ENCODE measurements at regions not wholly inside any gene's neighbourhood (a gene's known extent, or its start where the extent isn't known, plus 50 kb on each side); places are given as distances from the start of the nearest gene placed in this dataset.

- DNase-seq, result peak in 1 of 2 experiments; percentile 50
- TF ChIP-seq GATA1 (IDR thresholded peaks at IDR 0.05; ENCODE audit: low read depth, low read length), result no peak
- TF ChIP-seq POLR2A (IDR thresholded peaks at IDR 0.05; ENCODE audit: low read length), result no peak
Observed at GRCh38 chr2:144333143-144333555, 186.8 kb downstream of the ZEB2 start.

GRCh38 chr2:144332356-144333142 lies 187.4 kb downstream of the ZEB2 start:
- TF ChIP-seq GATA1 (IDR thresholded peaks at IDR 0.05; ENCODE audit: low read depth, low read length) (no peak), POLR2A (IDR thresholded peaks at IDR 0.05; ENCODE audit: low read length) (peak; percentile 68)
- DNase-seq, result peak; percentile 95 to 97

- DNase-seq, result peak in 1 of 2 experiments; percentile 94
- no peak for TF ChIP-seq GATA1 (IDR thresholded peaks at IDR 0.05; ENCODE audit: low read depth, low read length)
- TF ChIP-seq POLR2A (IDR thresholded peaks at IDR 0.05; ENCODE audit: low read length), result peak; percentile 59
Observed at GRCh38 chr2:144331674-144332355, 188.1 kb downstream of the ZEB2 start.

- DNase-seq, result peak; percentile 63 to 74
- TF ChIP-seq POLR2A (IDR thresholded peaks at IDR 0.05; ENCODE audit: low read length), result peak; percentile 40
- no peak for TF ChIP-seq GATA1 (IDR thresholded peaks at IDR 0.05; ENCODE audit: low read depth, low read length)
Observed at GRCh38 chr2:144330951-144331673, 188.8 kb downstream of the ZEB2 start.

GRCh38 chr2:144329472-144329871 lies 190.4 kb downstream of the ZEB2 start:
- DNase-seq, result peak in 1 of 2 experiments; percentile 41
- no peak for TF ChIP-seq POLR2A (IDR thresholded peaks at IDR 0.05; ENCODE audit: low read length)
- TF ChIP-seq GATA1 (IDR thresholded peaks at IDR 0.05; ENCODE audit: low read depth, low read length), result no peak

- DNase-seq, result no peak
- TF ChIP-seq GATA1 (IDR thresholded peaks at IDR 0.05; ENCODE audit: low read depth, low read length) (no peak), POLR2A (IDR thresholded peaks at IDR 0.05; ENCODE audit: low read length) (no peak)
Observed at GRCh38 chr2:144328938-144329337, 191.0 kb downstream of the ZEB2 start.

GRCh38 chr2:144326825-144327224 lies 193.1 kb downstream of the ZEB2 start:
- no peak for TF ChIP-seq POLR2A (IDR thresholded peaks at IDR 0.05; ENCODE audit: low read length)
- TF ChIP-seq GATA1 (IDR thresholded peaks at IDR 0.05; ENCODE audit: low read depth, low read length), result no peak
- DNase-seq, result no peak

GRCh38 chr2:144325086-144325485 lies 194.8 kb downstream of the ZEB2 start:
- TF ChIP-seq POLR2A (IDR thresholded peaks at IDR 0.05; ENCODE audit: low read length) (no peak), GATA1 (IDR thresholded peaks at IDR 0.05; ENCODE audit: low read depth, low read length) (no peak)
- no peak for DNase-seq

GRCh38 chr2:144324446-144325045 lies 195.4 kb downstream of the ZEB2 start:
- TF ChIP-seq POLR2A (IDR thresholded peaks at IDR 0.05; ENCODE audit: low read length) (no peak), GATA1 (IDR thresholded peaks at IDR 0.05; ENCODE audit: low read depth, low read length) (no peak)
- no peak for DNase-seq

GRCh38 chr2:144323946-144324345 lies 196.0 kb downstream of the ZEB2 start:
- TF ChIP-seq POLR2A (IDR thresholded peaks at IDR 0.05; ENCODE audit: low read length) (no peak), GATA1 (IDR thresholded peaks at IDR 0.05; ENCODE audit: low read depth, low read length) (no peak)
- no peak for DNase-seq

- TF ChIP-seq GATA1 (IDR thresholded peaks at IDR 0.05; ENCODE audit: low read depth, low read length) (no peak), POLR2A (IDR thresholded peaks at IDR 0.05; ENCODE audit: low read length) (no peak)
- DNase-seq, result no peak
Observed at GRCh38 chr2:144322379-144322778, 197.5 kb downstream of the ZEB2 start.

- DNase-seq, result no peak
- TF ChIP-seq GATA1 (IDR thresholded peaks at IDR 0.05; ENCODE audit: low read depth, low read length) (no peak), POLR2A (IDR thresholded peaks at IDR 0.05; ENCODE audit: low read length) (no peak)
Observed at GRCh38 chr2:144320491-144320890, 199.4 kb downstream of the ZEB2 start.

- no peak for TF ChIP-seq GATA1 (IDR thresholded peaks at IDR 0.05; ENCODE audit: low read depth, low read length)
- no peak for TF ChIP-seq POLR2A (IDR thresholded peaks at IDR 0.05; ENCODE audit: low read length)
- no peak for DNase-seq
Observed at GRCh38 chr2:144317071-144317738, 202.7 kb downstream of the ZEB2 start.

Data from erythroblast (primary cell).